ENCODE measurements at regions not wholly inside any gene's neighbourhood (a gene's known extent, or its start where the extent isn't known, plus 50 kb on each side); places are given as distances from the start of the nearest gene placed in this dataset.

- H3K27ac ChIP-seq (ENCODE audit: extremely low read depth, low read depth, low read length) = no peak overlapping the region
- FAIRE-seq = no peak
- no peaks in the 10 kb centered on the region for H4K20me1 ChIP-seq (replicated peaks; ENCODE audit: control insufficient read depth, insufficient read depth, low read length)
- intact Hi-C loops (cut with micrococcal nuclease) (no loop called here), in situ Hi-C loops (cut with MboI) (no loop called here)
- H2AFZ ChIP-seq (ENCODE audit: low read depth, low read length) = no peak overlapping the region
- no peak for DNase-seq (ENCODE audit: extremely low read depth in 1 of 4, low spot score in 3 of 4)
- H3K79me2 ChIP-seq (ENCODE audit: control insufficient read depth, insufficient read depth, low read length) = no peaks in the 10 kb centered on the region
- no peak overlapping the region for H3K4me3 ChIP-seq
- H3K9me3 ChIP-seq (replicated peaks; ENCODE audit: control insufficient read depth, insufficient read depth, low read depth, low read length) = no peaks in the 10 kb centered on the region
- peaks cover 0 to 3% of the 10 kb centered on the region in 2 experiments; a peak in 2 of 5 replicates for H3K27me3 ChIP-seq (ENCODE audit: control insufficient read depth in 2 of 2, insufficient read depth in 2 of 2, low read length in 2 of 2)
- WGBS (ENCODE audit: insufficient coverage, low coverage, missing lambda C conversion rate) = 0% methylated on average over 7 of the region's 7 CpGs
- POLR2A ChIA-PET = no interaction called here
- BruUV-seq (replicated peaks) = no TSS peak
- H3K4me2 ChIP-seq (ENCODE audit: insufficient read depth, low read length) = no peak overlapping the region
- no peaks in the 10 kb centered on the region for H3K36me3 ChIP-seq (ENCODE audit: control insufficient read depth, insufficient read depth, low read length)
- H3K9ac ChIP-seq (ENCODE audit: insufficient read depth in 1 of 2, low read depth in 2 of 2, low read length in 2 of 2) = no peak overlapping the region
- CTCF ChIA-PET (ENCODE audit: low intra/inter-chr PET ratio) = no interaction called here
- ATAC-seq = no peak
- no peaks in the 10 kb centered on the region for H3K9me1 ChIP-seq (ENCODE audit: control insufficient read depth, insufficient read depth, low read length)
- H3K4me1 ChIP-seq (replicated peaks in 1 of 2; ENCODE audit: control insufficient read depth in 2 of 2, insufficient read depth in 2 of 2, low read length in 2 of 2) = no peaks in the 10 kb centered on the region
- TF ChIP-seq HDGF (IDR thresholded peaks at IDR 0.05) (no peak), SUPT5H (IDR thresholded peaks at IDR 0.05) (no peak), ZBTB33 (CRISPR knock-in tag; IDR thresholded peaks at IDR 0.05) (no peak), SAFB (IDR thresholded peaks at IDR 0.05; ENCODE audit: borderline replicate concordance, low read depth, low read length) (no peak), POLR2B (IDR thresholded peaks at IDR 0.05; ENCODE audit: low read depth, partially characterized antibody) (no peak)
Measured at GRCh38 chr2:236882930-236883329, 202.8 kb upstream of the COPS8 start.

- POLR2A ChIA-PET = no interaction called here
- H2AFZ ChIP-seq (ENCODE audit: low read depth, low read length) = no peak overlapping the region
Measured at GRCh38 chr2:236883819-236884218, 201.9 kb upstream of the COPS8 start.

More at GRCh38 chr2:236883819-236884218, 201.9 kb upstream of the COPS8 start:
- no peak overlapping the region for H3K27ac ChIP-seq (ENCODE audit: extremely low read depth, low read depth, low read length)
- no peak for TF ChIP-seq GTF2E2 (tag; IDR thresholded peaks at IDR 0.05)
- TF ChIP-seq SOX6 (IDR thresholded peaks at IDR 0.05) = no peak
- no peak for TF ChIP-seq SNRNP70 (optimal IDR thresholded peaks at IDR 0.05; ENCODE audit: low read depth, low read length)
- no peak for TF ChIP-seq ELF2 (CRISPR knock-in tag; IDR thresholded peaks at IDR 0.05)
- TF ChIP-seq ZNF224 (CRISPR knock-in tag; IDR thresholded peaks at IDR 0.05) = no peak
- TF ChIP-seq DACH1 (IDR thresholded peaks at IDR 0.05; ENCODE audit: partially characterized antibody) = no peak
- H3K9ac ChIP-seq (ENCODE audit: insufficient read depth in 1 of 2, low read depth in 2 of 2, low read length in 2 of 2) = no peak overlapping the region
- in situ Hi-C loops (cut with MboI) (no loop called here), intact Hi-C loops (cut with micrococcal nuclease) (no loop called here)
- no peaks in the 10 kb centered on the region for H3K9me1 ChIP-seq (ENCODE audit: control insufficient read depth, insufficient read depth, low read length)
- no peak overlapping the region for H3K4me2 ChIP-seq (ENCODE audit: insufficient read depth, low read length)
- BruUV-seq (replicated peaks) = no TSS peak
- no peaks in the 10 kb centered on the region for H3K79me2 ChIP-seq (ENCODE audit: control insufficient read depth, insufficient read depth, low read length)
- H3K27me3 ChIP-seq (ENCODE audit: control insufficient read depth in 2 of 2, insufficient read depth in 2 of 2, low read length in 2 of 2) = peaks cover 0 to 12% of the 10 kb centered on the region in 2 experiments; a peak in 2 of 5 replicates
- ATAC-seq (no peak), FAIRE-seq (no peak), DNase-seq (ENCODE audit: extremely low read depth in 1 of 4, low spot score in 3 of 4) (no peak)
- no peaks in the 10 kb centered on the region for H3K4me1 ChIP-seq (replicated peaks in 1 of 2; ENCODE audit: control insufficient read depth in 2 of 2, insufficient read depth in 2 of 2, low read length in 2 of 2)
- H3K36me3 ChIP-seq (ENCODE audit: control insufficient read depth, insufficient read depth, low read length) = no peaks in the 10 kb centered on the region
- WGBS (ENCODE audit: insufficient coverage, low coverage, missing lambda C conversion rate) = no CpG with 5 or more reads among the region's 1 CpG
- H3K4me3 ChIP-seq = no peak overlapping the region
- H4K20me1 ChIP-seq (replicated peaks; ENCODE audit: control insufficient read depth, insufficient read depth, low read length) = no peaks in the 10 kb centered on the region
- CTCF ChIA-PET (ENCODE audit: low intra/inter-chr PET ratio) = no interaction called here
- H3K9me3 ChIP-seq (replicated peaks; ENCODE audit: control insufficient read depth, insufficient read depth, low read depth, low read length) = no peaks in the 10 kb centered on the region

Measured in K562 (cell line).